ENCODE measurements at regions not wholly inside any gene's neighbourhood (a gene's known extent, or its start where the extent isn't known, plus 50 kb on each side); places are given as distances from the start of the nearest gene placed in this dataset.

DNA sequence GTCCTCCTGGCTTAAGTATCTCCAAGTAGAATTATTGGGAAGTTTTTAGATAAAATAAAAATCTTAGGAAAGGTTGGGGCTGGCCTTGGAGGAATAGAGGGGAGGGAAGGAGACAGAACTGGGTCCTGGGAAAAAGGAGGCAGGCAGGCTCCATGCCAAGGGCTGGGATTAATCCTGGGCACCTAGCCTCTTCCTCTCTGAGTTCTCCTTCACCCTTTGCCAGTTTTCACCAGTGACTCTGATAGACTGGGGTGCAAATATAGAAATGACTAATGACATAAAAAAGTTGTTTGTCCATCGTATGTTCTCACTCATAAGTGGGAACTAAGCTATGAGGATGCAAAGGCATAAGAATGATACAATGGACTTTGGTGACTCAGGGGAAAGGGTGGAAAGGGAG lies 81.9 kb downstream of the RMI1 start:
- no peaks in the 10 kb centered on the region for H3K36me3 Mint-ChIP-seq (ENCODE audit: insufficient read depth, unreplicated experiment)
- intact Hi-C loops (cut with micrococcal nuclease), result no loop called here
- H3K4me1 Mint-ChIP-seq (ENCODE audit: insufficient read depth, unreplicated experiment), result no peaks in the 10 kb centered on the region
- H3K9me3 Mint-ChIP-seq (ENCODE audit: unreplicated experiment), result no peaks in the 10 kb centered on the region
- ChIA-PET CTCF (interaction anchor here (0.7 kb wide), 1 partner anchor 79 kb away, joined by 5 read pairs; no protein-coding TSS in a partner anchor), POLR2A (no interaction called here)
- no TSS peak for BruUV-seq (replicated peaks)
- H3K27ac Mint-ChIP-seq (ENCODE audit: low read depth, unreplicated experiment), result no peak overlapping the region
- no peaks in the 10 kb centered on the region for H3K27me3 Mint-ChIP-seq (ENCODE audit: insufficient read depth, unreplicated experiment)
- TF ChIP-seq, protein P1, sequence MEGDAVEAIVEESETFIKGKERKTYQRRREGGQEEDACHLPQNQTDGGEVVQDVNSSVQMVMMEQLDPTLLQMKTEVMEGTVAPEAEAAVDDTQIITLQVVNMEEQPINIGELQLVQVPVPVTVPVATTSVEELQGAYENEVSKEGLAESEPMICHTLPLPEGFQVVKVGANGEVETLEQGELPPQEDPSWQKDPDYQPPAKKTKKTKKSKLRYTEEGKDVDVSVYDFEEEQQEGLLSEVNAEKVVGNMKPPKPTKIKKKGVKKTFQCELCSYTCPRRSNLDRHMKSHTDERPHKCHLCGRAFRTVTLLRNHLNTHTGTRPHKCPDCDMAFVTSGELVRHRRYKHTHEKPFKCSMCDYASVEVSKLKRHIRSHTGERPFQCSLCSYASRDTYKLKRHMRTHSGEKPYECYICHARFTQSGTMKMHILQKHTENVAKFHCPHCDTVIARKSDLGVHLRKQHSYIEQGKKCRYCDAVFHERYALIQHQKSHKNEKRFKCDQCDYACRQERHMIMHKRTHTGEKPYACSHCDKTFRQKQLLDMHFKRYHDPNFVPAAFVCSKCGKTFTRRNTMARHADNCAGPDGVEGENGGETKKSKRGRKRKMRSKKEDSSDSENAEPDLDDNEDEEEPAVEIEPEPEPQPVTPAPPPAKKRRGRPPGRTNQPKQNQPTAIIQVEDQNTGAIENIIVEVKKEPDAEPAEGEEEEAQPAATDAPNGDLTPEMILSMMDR (IDR thresholded peaks at IDR 0.05; ENCODE audit: unreplicated experiment), result no peak
- H3K4me3 Mint-ChIP-seq (ENCODE audit: unreplicated experiment), result no peak overlapping the region
- DNase-seq (ENCODE audit: unreplicated experiment), result peak; percentile 1

DNA sequence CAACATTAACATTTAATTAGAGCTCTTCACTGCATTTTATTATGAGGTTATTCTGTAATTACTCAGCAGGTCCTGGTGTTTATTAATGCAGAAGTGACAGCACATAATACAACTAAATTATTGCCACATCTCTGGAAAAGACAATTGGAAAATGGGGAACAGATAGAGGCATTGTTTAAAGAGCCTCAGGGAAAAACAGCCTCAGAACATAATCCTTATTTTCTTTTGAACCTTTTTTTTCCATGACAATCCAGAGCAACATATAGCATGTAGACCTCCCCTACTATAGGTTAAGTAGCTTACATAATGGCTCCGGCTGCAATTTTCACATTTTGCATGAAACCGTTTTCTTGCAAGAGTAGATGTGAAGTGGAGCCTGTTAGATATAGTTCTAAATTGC lies 87.2 kb downstream of the RMI1 start:
- BruUV-seq (replicated peaks), result no TSS peak
- Mint-ChIP-seq H3K4me1 (ENCODE audit: insufficient read depth, unreplicated experiment) (no peaks in the 10 kb centered on the region), H3K27me3 (ENCODE audit: insufficient read depth, unreplicated experiment) (no peaks in the 10 kb centered on the region), H3K27ac (ENCODE audit: low read depth, unreplicated experiment) (no peak overlapping the region), H3K4me3 (ENCODE audit: unreplicated experiment) (no peak overlapping the region), H3K36me3 (ENCODE audit: insufficient read depth, unreplicated experiment) (no peaks in the 10 kb centered on the region), H3K9me3 (ENCODE audit: unreplicated experiment) (no peaks in the 10 kb centered on the region)
- CTCF ChIA-PET, result interaction anchor here (1.1 kb wide), 1 partner anchor 35 kb away, joined by 3 read pairs; no protein-coding TSS in a partner anchor
- no peak for DNase-seq (ENCODE audit: unreplicated experiment)
- POLR2A ChIA-PET, result no interaction called here
- intact Hi-C loops (cut with micrococcal nuclease), result no loop called here
- TF ChIP-seq, protein P1 (IDR thresholded peaks at IDR 0.05; ENCODE audit: unreplicated experiment), result no peak

DNA sequence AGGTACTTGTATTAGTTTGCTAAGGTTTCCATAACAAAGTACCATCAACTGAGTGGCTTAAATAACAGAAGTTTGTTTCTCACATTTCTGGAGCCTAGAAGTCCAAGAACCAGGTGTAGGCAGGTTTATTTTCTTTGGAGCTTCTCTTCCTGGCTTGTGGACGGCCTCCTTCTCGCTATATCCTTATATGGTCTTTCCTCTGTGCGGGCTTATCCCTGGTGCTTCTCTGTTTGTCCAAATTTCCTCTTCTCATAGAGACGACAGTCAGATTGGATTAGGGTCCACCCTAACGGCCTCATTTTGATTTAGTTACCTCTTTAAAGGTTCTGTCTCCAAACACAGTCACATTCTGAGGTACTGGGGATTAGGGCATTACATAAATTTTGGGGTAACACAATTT lies 88.3 kb downstream of the RMI1 start:
- CTCF ChIA-PET, result interaction anchor here (1.1 kb wide), 1 partner anchor 36 kb away, joined by 3 read pairs; no protein-coding TSS in a partner anchor
- no peaks in the 10 kb centered on the region for H3K9me3 Mint-ChIP-seq (ENCODE audit: unreplicated experiment)
- intact Hi-C loops (cut with micrococcal nuclease), result no loop called here

DNA sequence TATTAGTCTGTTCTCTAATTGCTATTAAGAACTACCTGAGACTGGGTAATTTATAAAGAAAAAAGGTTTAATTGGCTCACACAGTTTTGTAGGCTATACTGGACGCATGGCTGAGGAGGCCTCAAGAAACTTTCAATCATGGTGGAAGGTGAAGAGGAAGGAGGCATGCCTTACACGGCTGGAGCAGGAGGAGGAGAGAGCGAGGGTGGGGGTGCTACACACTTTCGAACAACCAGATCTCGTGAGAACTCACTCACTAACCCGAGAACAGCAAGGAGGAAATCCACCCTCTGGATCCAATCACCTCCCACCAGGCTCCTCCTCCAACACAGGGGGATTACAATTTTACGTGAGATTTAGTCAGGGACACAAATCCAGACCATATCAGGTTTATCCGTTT lies 90.0 kb downstream of the RMI1 start:
- no peak overlapping the region for H3K4me3 Mint-ChIP-seq (ENCODE audit: unreplicated experiment)
- ChIA-PET POLR2A (no interaction called here), CTCF (interaction anchor here (1.2 kb wide), 1 partner anchor 103 kb away, joined by 4 read pairs; no protein-coding TSS in a partner anchor)
- intact Hi-C loops (cut with micrococcal nuclease), result no loop called here
- no peak overlapping the region for H3K27ac Mint-ChIP-seq (ENCODE audit: low read depth, unreplicated experiment)
- no peaks in the 10 kb centered on the region for H3K9me3 Mint-ChIP-seq (ENCODE audit: unreplicated experiment)
- TF ChIP-seq, protein P1 (IDR thresholded peaks at IDR 0.05; ENCODE audit: unreplicated experiment), result no peak
- no TSS peak for BruUV-seq (replicated peaks)
- no peaks in the 10 kb centered on the region for H3K36me3 Mint-ChIP-seq (ENCODE audit: insufficient read depth, unreplicated experiment)
- H3K4me1 Mint-ChIP-seq (ENCODE audit: insufficient read depth, unreplicated experiment), result no peaks in the 10 kb centered on the region
- no peaks in the 10 kb centered on the region for H3K27me3 Mint-ChIP-seq (ENCODE audit: insufficient read depth, unreplicated experiment)
- DNase-seq (ENCODE audit: unreplicated experiment), result no peak

More for the DNA sequence above, 88.3 kb downstream of the RMI1 start:
- TF ChIP-seq, protein P1 (IDR thresholded peaks at IDR 0.05; ENCODE audit: unreplicated experiment), result no peak
- Mint-ChIP-seq H3K27ac (ENCODE audit: low read depth, unreplicated experiment) (no peak overlapping the region), H3K27me3 (ENCODE audit: insufficient read depth, unreplicated experiment) (no peaks in the 10 kb centered on the region), H3K4me3 (ENCODE audit: unreplicated experiment) (no peak overlapping the region), H3K4me1 (ENCODE audit: insufficient read depth, unreplicated experiment) (no peaks in the 10 kb centered on the region), H3K36me3 (ENCODE audit: insufficient read depth, unreplicated experiment) (no peaks in the 10 kb centered on the region)
- BruUV-seq (replicated peaks), result no TSS peak
- POLR2A ChIA-PET, result interaction anchor here (0.6 kb wide), 1 partner anchor 11 kb away, joined by 4 read pairs; no protein-coding TSS in a partner anchor
- no peak for DNase-seq (ENCODE audit: unreplicated experiment)

All from MCF 10A (cell line).